Psoas muscle (tissue), 7 donors: ENCODE measurements at regions not wholly inside any gene's neighbourhood (a gene's known extent, or its start where the extent isn't known, plus 50 kb on each side); places are given as distances from the start of the nearest gene placed in this dataset.
"Not testable (repeated sequence)": the region's sequence is repeated elsewhere in the genome, so short reads cannot be mapped to it uniquely, and the experiment has no call there.

Experiments used
- ATAC-seq, 4 donors: fragments of 200-7000 bp; cut with Tn5 transposase; one replicate each; pipeline ENCODE4 v1.9.1; 2020; ENCODE audit warnings: moderate library complexity in 3 of 4, mild to moderate bottlenecking in 2 of 4
- DNase-seq, 2 donors: peaks; one replicate each; pipeline ENCODE4 v3.0.0-alpha.2; 2020
- H3K27ac ChIP-seq: fragments of 200-600 bp; one replicate; pipeline ENCODE4 v1.8.0; 2022
- H3K27me3 ChIP-seq, 3 donors: fragments of 200-600 bp in 1 of 3; one replicate each; pipeline versions ENCODE4 v1.6.1 to v1.8.0; 2013 to 2022; ENCODE audit warnings: low read length in 2 of 3, mild to moderate bottlenecking in 2 of 3, moderate library complexity in 1 of 3; ENCODE audit not compliant: insufficient read depth in 3 of 3
- H3K36me3 ChIP-seq, 2 donors: fragments of 200-600 bp in 1 of 2; one replicate each; pipeline versions ENCODE4 v1.6.1 to v1.8.0; 2013 to 2022; ENCODE audit warnings: low read depth in 1 of 2, mild to moderate bottlenecking in 1 of 2, moderate library complexity in 1 of 2; ENCODE audit not compliant: insufficient read depth in 1 of 2
- H3K4me1 ChIP-seq: fragments of 200-600 bp; one replicate; pipeline ENCODE4 v1.8.0; 2022
- H3K4me3 ChIP-seq: fragments of 200-600 bp; one replicate; pipeline ENCODE4 v1.8.0; 2022; ENCODE audit warnings: mild to moderate bottlenecking
- H3K9me3 ChIP-seq: fragments of 200-600 bp; one replicate; pipeline ENCODE4 v1.8.0; 2022
- WGBS, 3 donors: extraction: QIAGEN DNeasy Blood & Tissue Kit; methylation state at CpG; one replicate each; pipeline versions ENCODE4 v1.1.6 to v1.1.7; 2013; 5-methylcytosine and 5-hydroxymethylcytosine counted together
- intact Hi-C, 2 donors: fragments of 100-400 bp; cut with DNase I; formaldehyde crosslinking; loops; one replicate each; pipeline versions ENCODE4 v1.11.0 to v1.14.2; 2022
- TF ChIP-seq, protein P1 (sequence below): fragments of 200-600 bp; IDR thresholded peaks from one replicate; pipeline ENCODE4 v1.8.0; 2022; ENCODE audit warnings: antibody characterized with exemption
- donor health status: healthy with polysubstance abuse.
- donor health status: DM: no; HTN: no; CAD: no; lungs with moderate emphysema.
- donor health status: Bipolar disorder and iron deficiency.
- donor health status: healthy.
- donor health status: DM: yes; HTN: yes; CAD: no.
- donor health status: DM: no; HTN: no; CAD: no.
- donor health status: DM: yes; HTN: yes; CAD: no.

- Histone ChIP-seq H3K27me3 (no peaks in the 10 kb centered on the region), H3K9me3 (no peaks in the 10 kb centered on the region), H3K4me1 (no peaks in the 10 kb centered on the region), H3K36me3 (no peaks in the 10 kb centered on the region), H3K4me3 (no peak overlapping the region), H3K27ac (no peak overlapping the region)
- no peak for ATAC-seq
- intact Hi-C loops, result no loop called here
- TF ChIP-seq, protein P1, sequence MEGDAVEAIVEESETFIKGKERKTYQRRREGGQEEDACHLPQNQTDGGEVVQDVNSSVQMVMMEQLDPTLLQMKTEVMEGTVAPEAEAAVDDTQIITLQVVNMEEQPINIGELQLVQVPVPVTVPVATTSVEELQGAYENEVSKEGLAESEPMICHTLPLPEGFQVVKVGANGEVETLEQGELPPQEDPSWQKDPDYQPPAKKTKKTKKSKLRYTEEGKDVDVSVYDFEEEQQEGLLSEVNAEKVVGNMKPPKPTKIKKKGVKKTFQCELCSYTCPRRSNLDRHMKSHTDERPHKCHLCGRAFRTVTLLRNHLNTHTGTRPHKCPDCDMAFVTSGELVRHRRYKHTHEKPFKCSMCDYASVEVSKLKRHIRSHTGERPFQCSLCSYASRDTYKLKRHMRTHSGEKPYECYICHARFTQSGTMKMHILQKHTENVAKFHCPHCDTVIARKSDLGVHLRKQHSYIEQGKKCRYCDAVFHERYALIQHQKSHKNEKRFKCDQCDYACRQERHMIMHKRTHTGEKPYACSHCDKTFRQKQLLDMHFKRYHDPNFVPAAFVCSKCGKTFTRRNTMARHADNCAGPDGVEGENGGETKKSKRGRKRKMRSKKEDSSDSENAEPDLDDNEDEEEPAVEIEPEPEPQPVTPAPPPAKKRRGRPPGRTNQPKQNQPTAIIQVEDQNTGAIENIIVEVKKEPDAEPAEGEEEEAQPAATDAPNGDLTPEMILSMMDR, result no peak
- DNase-seq, result no peak
- WGBS, 3 donors, result 12 to 32% (median 25%) methylated on average over 1 of the region's 1 CpG
Observed at GRCh38 chr4:30866346-30866745, 146.2 kb downstream of the PCDH7 start.

DNA sequence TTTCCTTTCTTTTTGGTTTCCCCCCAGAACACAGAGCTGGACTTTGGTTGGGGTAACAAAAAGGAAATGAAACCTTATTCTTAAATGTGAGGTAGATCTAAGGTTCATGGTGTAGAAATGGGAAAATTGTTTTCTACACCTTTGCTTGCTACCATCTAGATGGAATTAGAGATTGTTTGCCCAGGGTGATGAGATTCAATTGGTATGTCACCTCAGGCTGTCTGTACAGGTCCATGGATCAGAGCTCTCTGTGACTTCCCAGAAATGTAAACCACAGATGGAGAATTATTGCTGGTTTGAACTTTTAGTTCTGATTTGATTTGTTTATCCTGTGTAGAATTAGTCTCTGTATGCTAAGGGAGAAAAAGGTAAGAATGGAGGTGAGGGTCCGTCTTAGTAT, 146.7 kb downstream of the PCDH7 start:
- no peak for DNase-seq
- H3K4me1 ChIP-seq, result no peaks in the 10 kb centered on the region
- intact Hi-C loops, result no loop called here
- H3K4me3 ChIP-seq, result no peak overlapping the region
- no peaks in the 10 kb centered on the region for H3K27me3 ChIP-seq
- no peaks in the 10 kb centered on the region for H3K9me3 ChIP-seq
- H3K36me3 ChIP-seq, result no peaks in the 10 kb centered on the region
- TF ChIP-seq, protein P1, result no peak
- no peak for ATAC-seq
- 96 to 100% (median 100%) methylated on average over 1 of the region's 1 CpG for WGBS, 3 donors
- H3K27ac ChIP-seq, result no peak overlapping the region

DNA sequence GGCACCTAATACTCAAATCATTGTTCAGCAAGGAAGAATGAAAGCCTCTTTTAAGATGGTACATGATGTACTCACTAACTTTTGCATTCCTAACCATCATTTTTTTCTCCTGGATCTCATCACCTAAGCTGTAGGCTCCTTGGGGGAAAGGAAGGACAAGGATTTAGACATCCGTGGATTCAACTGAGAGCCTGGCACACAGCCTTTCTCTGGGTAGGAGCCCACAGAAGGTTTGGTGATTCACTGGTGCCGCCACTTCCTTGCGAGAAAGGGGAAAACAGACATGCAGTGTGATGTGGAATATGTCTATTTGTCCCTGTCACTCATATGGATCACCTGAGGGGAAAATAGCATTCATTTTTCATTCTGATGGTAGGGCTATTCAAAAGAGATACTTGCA, 147.3 kb downstream of the PCDH7 start:
- intact Hi-C loops, result no loop called here
- no peaks in the 10 kb centered on the region for H3K9me3 ChIP-seq
- 70 to 84% (median 81%) methylated on average over 3 of the region's 3 CpGs for WGBS, 3 donors
- H3K36me3 ChIP-seq, result no peaks in the 10 kb centered on the region
- TF ChIP-seq, protein P1, result no peak
- no peaks in the 10 kb centered on the region for H3K4me1 ChIP-seq
- no peak overlapping the region for H3K27ac ChIP-seq
- H3K4me3 ChIP-seq, result no peak overlapping the region
- no peak for DNase-seq
- no peak for ATAC-seq
- no peaks in the 10 kb centered on the region for H3K27me3 ChIP-seq

DNA sequence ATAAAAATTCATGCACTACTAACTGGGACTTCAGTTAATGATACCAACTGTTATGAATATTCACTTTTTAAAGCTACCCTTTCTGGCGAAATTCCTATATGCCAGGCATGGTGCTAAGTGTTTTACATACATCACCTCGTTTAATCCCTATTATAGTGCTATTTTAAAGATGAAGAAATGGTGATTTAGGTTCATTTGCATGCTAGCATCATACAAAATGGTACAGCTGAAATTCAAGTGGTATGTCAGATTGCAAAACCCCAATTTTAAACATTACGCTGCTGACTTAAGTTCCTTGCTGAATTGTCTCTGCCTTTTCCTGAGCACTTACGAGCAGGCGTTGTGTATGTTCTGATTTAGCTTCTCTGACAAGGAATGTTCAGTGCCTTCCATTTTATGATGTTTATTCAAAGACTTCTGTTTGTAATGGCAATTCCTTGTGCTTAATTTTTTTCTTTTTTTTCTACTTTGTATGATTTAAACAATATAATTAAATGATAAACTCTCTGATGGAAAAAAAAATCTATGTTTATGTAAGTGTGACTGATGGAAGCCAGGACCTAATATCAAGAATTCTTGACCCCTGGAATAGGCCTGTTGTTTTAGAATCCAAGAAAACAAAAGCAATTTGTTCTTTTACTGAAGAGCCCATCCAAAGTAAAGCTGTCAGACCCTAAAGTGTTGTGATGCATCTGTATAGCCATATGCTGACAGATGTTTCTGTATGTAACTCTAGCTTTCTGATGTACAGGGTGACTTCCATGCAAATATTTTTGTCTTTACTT, 148.1 kb downstream of the PCDH7 start:
- Histone ChIP-seq H3K4me1 (no peaks in the 10 kb centered on the region), H3K27ac (no peak overlapping the region)
- intact Hi-C loops, result no loop called here

DNA sequence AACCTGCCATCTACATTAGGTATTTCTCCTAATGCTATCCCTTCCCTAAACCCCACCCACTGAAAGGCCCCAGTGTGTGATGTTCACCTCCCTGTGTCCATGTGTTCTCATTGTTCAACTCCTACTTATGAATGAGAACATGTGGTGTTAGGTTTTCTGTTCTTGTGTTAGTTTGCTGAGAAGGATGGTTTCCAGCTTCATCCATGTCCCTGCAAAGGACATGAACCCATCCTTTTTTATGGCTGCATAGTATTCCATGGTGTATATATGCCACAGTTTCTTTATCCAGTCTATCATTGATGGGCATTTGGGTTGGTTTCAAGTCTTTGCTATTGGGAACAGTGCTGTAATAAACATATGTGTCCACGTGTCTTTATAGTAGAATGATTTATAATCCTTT, 149.2 kb downstream of the PCDH7 start:
- 97% methylated on average over 1 of the region's 1 CpG for WGBS, 3 donors
- H3K9me3 ChIP-seq, H3K4me1 ChIP-seq, ATAC-seq, intact Hi-C loops, H3K27me3 ChIP-seq, H3K36me3 ChIP-seq, H3K4me3 ChIP-seq, H3K27ac ChIP-seq, DNase-seq: not testable (repeated sequence)

More for the DNA sequence above, 148.1 kb downstream of the PCDH7 start:
- DNase-seq, result no peak
- TF ChIP-seq, protein P1, result no peak
- no peaks in the 10 kb centered on the region for H3K27me3 ChIP-seq
- H3K4me3 ChIP-seq, result no peak overlapping the region
- 91 to 93% (median 93%) methylated on average over 5 of the region's 5 CpGs for WGBS, 3 donors
- no peaks in the 10 kb centered on the region for H3K36me3 ChIP-seq
- ATAC-seq, result no peak
- H3K9me3 ChIP-seq, result no peaks in the 10 kb centered on the region
